HepG2 (cell line): ENCODE measurements at regions not wholly inside any gene's neighbourhood (a gene's known extent, or its start where the extent isn't known, plus 50 kb on each side); places are given as distances from the start of the nearest gene placed in this dataset.

Source experiments
- ATAC-seq: fragments of 200-7000 bp; cut with Tn5 transposase; 3 replicates; pipeline ENCODE4 v1.9.1; 2020; ENCODE audit warnings: mild to moderate bottlenecking, moderate library complexity
- BruUV-seq: library from RNA; stranded (reverse); fragments of 400-500 nt; replicated peaks from 2 replicates; lab custom pipeline; 2021; lab: Mats Ljungman, UMichigan
- CTCF ChIA-PET: fragments of 300-600 bp; formaldehyde crosslinking; extraction: SDS; loops from one replicate; lab custom pipeline; 2021; ENCODE audit warnings: low total read pairs, inconsistent platforms, low intra/inter-chr PET ratio; lab: Yijun Ruan, JAX
- POLR2A ChIA-PET: fragments of 350-600 bp; sonication (Branson Sonifier 250); formaldehyde crosslinking; loops from one replicate; lab custom pipeline; 2020; ENCODE audit warnings: antibody characterized with exemption, inconsistent platforms; lab: Yijun Ruan, JAX
- DNase-seq: peaks from one replicate; pipeline ENCODE4 v3.0.0-alpha.2; 2015; ENCODE audit warnings: low spot score
- FAIRE-seq: peaks from 3 replicates; lab custom pipeline; 2011; peaks lifted over from hg19 to GRCh38; lab: Jason Lieb, UNC
- H2AFZ ChIP-seq: one replicate; pipeline ENCODE4 v1.6.1; 2011; ENCODE audit warnings: low read length, inconsistent platforms
- H3K27ac ChIP-seq: fragments of 300-600 bp; 3 replicates; pipeline ENCODE4 v1.8.0; 2011; ENCODE audit warnings: mixed run types, mild to moderate bottlenecking, mixed read lengths, low read length, inconsistent platforms; ENCODE audit not compliant: insufficient read depth; ENCODE audit errors: extremely low read length
- H3K27me3 ChIP-seq, 2 experiments: fragments of 200-600 bp in 1 of 2; 2 replicates in 1 of 2; 3 replicates in 1 of 2; pipeline versions ENCODE4 v1.6.0 to v1.8.0; 2011; ENCODE audit warnings: low read length in 2 of 2, mild to moderate bottlenecking in 2 of 2, moderate library complexity in 2 of 2, inconsistent platforms in 1 of 2; ENCODE audit not compliant: insufficient read depth in 2 of 2, control insufficient read depth in 1 of 2
- H3K36me3 ChIP-seq, 2 experiments: fragments of 200-600 bp in 1 of 2; replicated peaks in 1 of 2; 2 replicates in 1 of 2; 3 replicates in 1 of 2; pipeline versions ENCODE4 v1.5.1 to v1.8.0; 2011; ENCODE audit warnings: low read length in 2 of 2, inconsistent platforms in 1 of 2; ENCODE audit not compliant: insufficient read depth in 2 of 2, control insufficient read depth in 1 of 2
- H3K4me1 ChIP-seq: 2 replicates; pipeline ENCODE4 v1.5.1; 2012; ENCODE audit warnings: low read length, inconsistent platforms; ENCODE audit not compliant: insufficient read depth
- H3K4me2 ChIP-seq: 2 replicates; pipeline ENCODE4 v1.6.0; 2011; ENCODE audit warnings: low read depth, low read length, inconsistent platforms
- H3K4me3 ChIP-seq, 3 experiments: fragments of 200-600 bp in 1 of 3; sonication (generic), shearing (Covaris generic) in 1 of 3; replicated peaks in 1 of 3; 2 replicates each; pipeline ENCODE4 v1.5.1; 2011 to 2016; ENCODE audit warnings: low read length in 3 of 3, inconsistent platforms in 2 of 3, low read depth in 2 of 3, mild to moderate bottlenecking in 2 of 3, control low read depth in 1 of 3, mixed read lengths in 1 of 3; ENCODE audit not compliant: insufficient read depth in 1 of 3
- H3K79me2 ChIP-seq: one replicate; pipeline ENCODE4 v1.6.1; 2011; ENCODE audit warnings: low read length, inconsistent platforms; ENCODE audit not compliant: insufficient read depth
- H3K9ac ChIP-seq: 2 replicates; pipeline ENCODE4 v1.6.0; 2011; ENCODE audit warnings: mild to moderate bottlenecking, low read depth, low read length, inconsistent platforms; ENCODE audit not compliant: insufficient read depth
- H3K9me3 ChIP-seq: 2 replicates; pipeline ENCODE4 v1.5.1; 2012; ENCODE audit warnings: mild to moderate bottlenecking, low read length
- H4K20me1 ChIP-seq: 2 replicates; pipeline ENCODE4 v1.6.0; 2011; ENCODE audit warnings: inconsistent platforms, mild to moderate bottlenecking, low read length, moderate library complexity; ENCODE audit not compliant: insufficient read depth
- CBX1 ChIP-seq: IDR thresholded peaks from one replicate; pipeline ENCODE4 v1.6.1; 2016; ENCODE audit warnings: antibody characterized with exemption, low read depth
- GLI4 ChIP-seq: sonication (generic); formaldehyde crosslinking; IDR thresholded peaks from 2 replicates; pipeline ENCODE4 v1.5.1; 2020; ENCODE audit warnings: missing genetic modification reagents, mild to moderate bottlenecking, moderate library complexity, borderline replicate concordance
- GPN1 ChIP-seq: sonication (generic); formaldehyde crosslinking; IDR thresholded peaks from 2 replicates; pipeline ENCODE4 v1.5.1; 2020; ENCODE audit warnings: missing genetic modification reagents, borderline replicate concordance
- KDM4B ChIP-seq: sonication (generic); formaldehyde crosslinking; IDR thresholded peaks from 2 replicates; pipeline ENCODE4 v1.4.0; 2020; ENCODE audit warnings: missing genetic modification reagents
- MED8 ChIP-seq: sonication (generic); formaldehyde crosslinking; IDR thresholded peaks from 2 replicates; pipeline ENCODE4 v1.8.1; 2023; ENCODE audit warnings: mild to moderate bottlenecking, missing genetic modification reagents; ENCODE audit not compliant: insufficient replicate concordance
- PRMT3 ChIP-seq: sonication (generic); formaldehyde crosslinking; IDR thresholded peaks from 2 replicates; pipeline ENCODE4 v1.8.1; 2022; ENCODE audit warnings: low read depth, mild to moderate bottlenecking, moderate library complexity, missing genetic modification reagents, borderline replicate concordance
- SMC3 ChIP-seq: IDR thresholded peaks from 2 replicates; pipeline ENCODE4 v1.6.1; 2011; ENCODE audit warnings: low read length, improper control_type of control experiment
- ZBTB1 ChIP-seq: sonication (generic); formaldehyde crosslinking; IDR thresholded peaks from 2 replicates; pipeline ENCODE4 v1.4.0; 2020; ENCODE audit warnings: missing genetic modification reagents, borderline replicate concordance
- ZNF431 ChIP-seq: sonication (generic); formaldehyde crosslinking; IDR thresholded peaks from 2 replicates; pipeline ENCODE4 v1.9.0; 2022; ENCODE audit warnings: missing genetic modification reagents, low read depth, mild to moderate bottlenecking, borderline replicate concordance
- ZNF451 ChIP-seq: sonication (generic); formaldehyde crosslinking; IDR thresholded peaks from 2 replicates; pipeline ENCODE4 v1.5.0; 2020; ENCODE audit warnings: mild to moderate bottlenecking, missing genetic modification reagents
- ZNF839 ChIP-seq: sonication (generic); formaldehyde crosslinking; IDR thresholded peaks from 2 replicates; pipeline ENCODE4 v1.4.0; 2020; ENCODE audit warnings: missing genetic modification reagents, mild to moderate bottlenecking, borderline replicate concordance
- ZSCAN25 ChIP-seq: sonication (generic); formaldehyde crosslinking; IDR thresholded peaks from 2 replicates; pipeline ENCODE4 v1.8.0; 2022; ENCODE audit warnings: mild to moderate bottlenecking, missing genetic modification reagents
- ZSCAN31 ChIP-seq: sonication (generic); formaldehyde crosslinking; IDR thresholded peaks from 2 replicates; pipeline ENCODE4 v1.5.0; 2020; ENCODE audit warnings: low read depth, mild to moderate bottlenecking, missing genetic modification reagents
- in situ Hi-C: cut with HindIII; loops from 2 replicates; pipeline ENCODE4 v1.10.0; 2017; ENCODE audit warnings: low pct_unique_long_range_greater_than_20kb; ENCODE audit not compliant: extremely low pct_ligation_motif_present
- intact Hi-C: fragments of 100-400 bp; cut with micrococcal nuclease; formaldehyde crosslinking; loops from one replicate; pipeline ENCODE4 v1.10.0; 2022; ENCODE audit not compliant: unreplicated experiment
- TF ChIP-seq, protein P1 (sequence below): IDR thresholded peaks from 2 replicates; pipeline ENCODE4 v1.6.1; 2016; ENCODE audit warnings: control low read depth
- TF ChIP-seq, protein P2 (sequence below): sonication (generic); formaldehyde crosslinking; IDR thresholded peaks from 2 replicates; pipeline ENCODE4 v1.4.0; 2020; ENCODE audit warnings: mild to moderate bottlenecking, missing genetic modification reagents
- TF ChIP-seq, protein P3 (sequence below): sonication (generic); formaldehyde crosslinking; conservative IDR thresholded peaks from 2 replicates; pipeline ENCODE4 v1.8.0; 2022; ENCODE audit warnings: missing genetic modification reagents
- TF ChIP-seq, protein P4 (sequence below): sonication (generic); formaldehyde crosslinking; IDR thresholded peaks from 2 replicates; pipeline ENCODE4 v1.4.0; 2020; ENCODE audit warnings: mild to moderate bottlenecking, low read depth, missing genetic modification reagents

DNA sequence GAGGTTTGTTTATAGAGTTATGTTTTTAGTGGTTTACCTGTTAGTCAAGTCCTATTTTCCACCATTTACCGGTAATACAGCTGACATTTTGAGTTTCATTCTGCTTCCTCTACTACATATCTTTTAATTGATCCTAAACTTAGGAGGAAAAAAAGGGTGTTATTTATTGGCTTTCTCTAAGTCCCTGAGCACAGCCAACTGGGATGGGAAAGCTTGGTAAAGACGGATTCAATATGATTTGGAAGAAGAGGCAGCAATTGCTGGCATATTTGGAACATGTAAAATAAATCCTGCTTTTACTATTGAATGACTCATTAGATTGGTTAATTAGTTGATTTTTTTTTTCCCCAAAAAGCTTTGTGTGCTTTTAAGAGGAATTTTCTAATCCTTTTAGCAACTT is 475.7 kb downstream of the PRKD1 start (continued):
- TF ChIP-seq ZNF451 = no peak
- TF ChIP-seq ZNF431 (CRISPR knock-in tag) = no peak
- TF ChIP-seq, protein P1, sequence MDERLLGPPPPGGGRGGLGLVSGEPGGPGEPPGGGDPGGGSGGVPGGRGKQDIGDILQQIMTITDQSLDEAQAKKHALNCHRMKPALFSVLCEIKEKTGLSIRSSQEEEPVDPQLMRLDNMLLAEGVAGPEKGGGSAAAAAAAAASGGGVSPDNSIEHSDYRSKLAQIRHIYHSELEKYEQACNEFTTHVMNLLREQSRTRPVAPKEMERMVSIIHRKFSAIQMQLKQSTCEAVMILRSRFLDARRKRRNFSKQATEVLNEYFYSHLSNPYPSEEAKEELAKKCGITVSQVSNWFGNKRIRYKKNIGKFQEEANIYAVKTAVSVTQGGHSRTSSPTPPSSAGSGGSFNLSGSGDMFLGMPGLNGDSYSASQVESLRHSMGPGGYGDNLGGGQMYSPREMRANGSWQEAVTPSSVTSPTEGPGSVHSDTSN (CRISPR knock-in tag) = no peak
- TF ChIP-seq KDM4B = no peak
- no peak for TF ChIP-seq ZBTB1 (CRISPR knock-in tag)
- TF ChIP-seq ZSCAN25 = no peak
- no peak for TF ChIP-seq SMC3

DNA sequence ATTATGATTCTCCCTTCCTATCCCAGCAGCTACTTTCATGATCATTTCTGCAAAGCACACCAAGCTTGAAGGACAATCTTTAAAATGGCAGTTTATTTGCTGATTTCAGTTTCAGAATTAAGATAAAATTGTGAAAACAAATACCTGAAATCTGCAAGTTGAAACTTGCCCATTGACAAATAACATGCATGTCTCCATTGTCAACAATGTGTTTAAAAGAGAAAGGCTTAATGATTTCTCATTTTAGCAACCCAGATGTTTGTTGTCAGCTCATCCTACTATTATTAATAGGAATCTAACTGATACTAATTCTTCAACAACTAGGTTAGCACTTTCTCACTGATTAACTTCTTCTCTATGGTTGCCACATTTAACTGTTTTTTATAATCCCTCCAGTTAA is 474.6 kb downstream of the PRKD1 start:
- no peaks in the 10 kb centered on the region for H4K20me1 ChIP-seq
- CTCF ChIA-PET = no interaction called here
- TF ChIP-seq MED8 (no peak), GLI4 (no peak), ZNF839 (CRISPR knock-in tag) (no peak), GPN1 (no peak), CBX1 (no peak), ZSCAN31 (CRISPR knock-in tag) (no peak), PRMT3 (CRISPR knock-in tag) (no peak)
- TF ChIP-seq, protein P2, sequence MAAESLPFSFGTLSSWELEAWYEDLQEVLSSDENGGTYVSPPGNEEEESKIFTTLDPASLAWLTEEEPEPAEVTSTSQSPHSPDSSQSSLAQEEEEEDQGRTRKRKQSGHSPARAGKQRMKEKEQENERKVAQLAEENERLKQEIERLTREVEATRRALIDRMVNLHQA = no peak
- TF ChIP-seq, protein P3, sequence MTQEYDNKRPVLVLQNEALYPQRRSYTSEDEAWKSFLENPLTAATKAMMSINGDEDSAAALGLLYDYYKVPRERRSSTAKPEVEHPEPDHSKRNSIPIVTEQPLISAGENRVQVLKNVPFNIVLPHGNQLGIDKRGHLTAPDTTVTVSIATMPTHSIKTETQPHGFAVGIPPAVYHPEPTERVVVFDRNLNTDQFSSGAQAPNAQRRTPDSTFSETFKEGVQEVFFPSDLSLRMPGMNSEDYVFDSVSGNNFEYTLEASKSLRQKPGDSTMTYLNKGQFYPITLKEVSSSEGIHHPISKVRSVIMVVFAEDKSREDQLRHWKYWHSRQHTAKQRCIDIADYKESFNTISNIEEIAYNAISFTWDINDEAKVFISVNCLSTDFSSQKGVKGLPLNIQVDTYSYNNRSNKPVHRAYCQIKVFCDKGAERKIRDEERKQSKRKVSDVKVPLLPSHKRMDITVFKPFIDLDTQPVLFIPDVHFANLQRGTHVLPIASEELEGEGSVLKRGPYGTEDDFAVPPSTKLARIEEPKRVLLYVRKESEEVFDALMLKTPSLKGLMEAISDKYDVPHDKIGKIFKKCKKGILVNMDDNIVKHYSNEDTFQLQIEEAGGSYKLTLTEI (CRISPR knock-in tag) = no peak
- TF ChIP-seq, protein P4, sequence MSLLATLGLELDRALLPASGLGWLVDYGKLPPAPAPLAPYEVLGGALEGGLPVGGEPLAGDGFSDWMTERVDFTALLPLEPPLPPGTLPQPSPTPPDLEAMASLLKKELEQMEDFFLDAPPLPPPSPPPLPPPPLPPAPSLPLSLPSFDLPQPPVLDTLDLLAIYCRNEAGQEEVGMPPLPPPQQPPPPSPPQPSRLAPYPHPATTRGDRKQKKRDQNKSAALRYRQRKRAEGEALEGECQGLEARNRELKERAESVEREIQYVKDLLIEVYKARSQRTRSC (CRISPR knock-in tag) = no peak
- TF ChIP-seq, all 625 proteins: peak for 0
- DNase-seq (no peak), ATAC-seq (no peak), FAIRE-seq (no peak)
- H2AFZ ChIP-seq = no peak overlapping the region
- no peaks in the 10 kb centered on the region for H3K79me2 ChIP-seq
- no TSS peak for BruUV-seq
- intact Hi-C loops = no loop called here
- POLR2A ChIA-PET = no interaction called here
- no peak overlapping the region for H3K4me2 ChIP-seq
- no peaks in the 10 kb centered on the region for H3K27me3 ChIP-seq
- H3K36me3 ChIP-seq = no peaks in the 10 kb centered on the region
- no peaks in the 10 kb centered on the region for H3K4me1 ChIP-seq
- H3K9ac ChIP-seq = no peak overlapping the region
- no peak overlapping the region for H3K4me3 ChIP-seq
- H3K9me3 ChIP-seq = peaks cover 56% of the 10 kb centered on the region
- H3K27ac ChIP-seq = no peak overlapping the region
- in situ Hi-C loops = no loop called here
